ENCODE measurements at regions not wholly inside any gene's neighbourhood (a gene's known extent, or its start where the extent isn't known, plus 50 kb on each side); places are given as distances from the start of the nearest gene placed in this dataset.

DNA sequence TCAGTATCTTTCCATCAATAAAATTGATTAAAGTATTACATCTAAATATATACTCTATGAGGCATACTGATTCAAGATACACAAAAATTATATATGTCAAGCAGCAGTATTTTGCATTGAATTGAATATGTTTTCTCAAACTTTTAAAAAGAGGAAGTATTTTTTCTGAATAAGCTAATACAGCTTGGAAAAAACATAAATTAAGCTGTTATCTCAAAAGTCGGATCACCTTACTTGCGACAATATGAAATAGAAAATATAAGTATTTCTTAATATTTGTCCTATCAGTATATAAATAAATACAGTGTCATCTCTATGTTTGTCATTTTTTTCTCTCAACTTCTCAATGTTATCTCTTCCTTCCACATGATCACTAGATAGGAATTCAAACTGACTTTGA is 139.3 kb downstream of the MBL2 start:
- TF ChIP-seq, protein P1, sequence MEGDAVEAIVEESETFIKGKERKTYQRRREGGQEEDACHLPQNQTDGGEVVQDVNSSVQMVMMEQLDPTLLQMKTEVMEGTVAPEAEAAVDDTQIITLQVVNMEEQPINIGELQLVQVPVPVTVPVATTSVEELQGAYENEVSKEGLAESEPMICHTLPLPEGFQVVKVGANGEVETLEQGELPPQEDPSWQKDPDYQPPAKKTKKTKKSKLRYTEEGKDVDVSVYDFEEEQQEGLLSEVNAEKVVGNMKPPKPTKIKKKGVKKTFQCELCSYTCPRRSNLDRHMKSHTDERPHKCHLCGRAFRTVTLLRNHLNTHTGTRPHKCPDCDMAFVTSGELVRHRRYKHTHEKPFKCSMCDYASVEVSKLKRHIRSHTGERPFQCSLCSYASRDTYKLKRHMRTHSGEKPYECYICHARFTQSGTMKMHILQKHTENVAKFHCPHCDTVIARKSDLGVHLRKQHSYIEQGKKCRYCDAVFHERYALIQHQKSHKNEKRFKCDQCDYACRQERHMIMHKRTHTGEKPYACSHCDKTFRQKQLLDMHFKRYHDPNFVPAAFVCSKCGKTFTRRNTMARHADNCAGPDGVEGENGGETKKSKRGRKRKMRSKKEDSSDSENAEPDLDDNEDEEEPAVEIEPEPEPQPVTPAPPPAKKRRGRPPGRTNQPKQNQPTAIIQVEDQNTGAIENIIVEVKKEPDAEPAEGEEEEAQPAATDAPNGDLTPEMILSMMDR (IDR thresholded peaks at IDR 0.05), result no peak
- TF ChIP-seq EP300 (IDR thresholded peaks at IDR 0.05), result no peak
- no peak for TF ChIP-seq POLR2A (IDR thresholded peaks at IDR 0.05)
